ENCODE measurements at regions not wholly inside any gene's neighbourhood (a gene's known extent, or its start where the extent isn't known, plus 50 kb on each side); places are given as distances from the start of the nearest gene placed in this dataset.
"Not testable (repeated sequence)": the region's sequence is repeated elsewhere in the genome, so short reads cannot be mapped to it uniquely, and the experiment has no call there.

GRCh38 chr5:60076746-60077145 is 183.2 kb upstream of the PDE4D start:
- Histone ChIP-seq H3K36me3 (no peaks in the 10 kb centered on the region), H3K4me1 (no peaks in the 10 kb centered on the region), H3K9me3 (peaks cover 0 to 8% (median 5%) of the 10 kb centered on the region in 3 donors), H3K27me3 (no peaks in the 10 kb centered on the region), H3K27ac (no peak overlapping the region), H3K4me3 (no peak overlapping the region)
- DNase-seq = peak in 1 of 2 donors; percentile 58
- intact Hi-C loops (cut with DNase I; ENCODE audit: low total_unique reads) = loop anchor here (10.0 kb wide), 1 partner anchor 68 kb away; no protein-coding TSS in a partner anchor
- no peak for TF ChIP-seq CTCF (IDR thresholded peaks at IDR 0.05)

- Histone ChIP-seq H3K9me3 (peaks cover 0 to 4% (median 0%) of the 10 kb centered on the region in 3 donors), H3K36me3 (no peaks in the 10 kb centered on the region), H3K4me1 (no peaks in the 10 kb centered on the region), H3K27ac (no peak overlapping the region), H3K27me3 (no peaks in the 10 kb centered on the region), H3K4me3 (no peak overlapping the region)
- intact Hi-C loops (cut with DNase I; ENCODE audit: low total_unique reads) = no loop called here
- no peak for DNase-seq
- no peak for TF ChIP-seq CTCF (IDR thresholded peaks at IDR 0.05)
Measured at GRCh38 chr5:60066502-60066901, 173.0 kb upstream of the PDE4D start.

GRCh38 chr5:60060389-60060788 is 166.9 kb upstream of the PDE4D start:
- TF ChIP-seq CTCF (IDR thresholded peaks at IDR 0.05) = no peak

GRCh38 chr5:60056191-60056590 is 162.7 kb upstream of the PDE4D start:
- H3K27me3 ChIP-seq = no peaks in the 10 kb centered on the region
- intact Hi-C loops (cut with DNase I; ENCODE audit: low total_unique reads) = no loop called here
- H3K4me1 ChIP-seq = peaks cover 0 to 7% (median 0%) of the 10 kb centered on the region in 4 donors

More at GRCh38 chr5:60060389-60060788, 166.9 kb upstream of the PDE4D start:
- H3K36me3 ChIP-seq = no peaks in the 10 kb centered on the region
- no peaks in the 10 kb centered on the region for H3K27me3 ChIP-seq
- no peak overlapping the region for H3K27ac ChIP-seq
- no peaks in the 10 kb centered on the region for H3K9me3 ChIP-seq
- DNase-seq = no peak
- H3K4me1 ChIP-seq = peaks cover 0 to 7% (median 0%) of the 10 kb centered on the region in 4 donors
- no peak overlapping the region for H3K4me3 ChIP-seq
- intact Hi-C loops (cut with DNase I; ENCODE audit: low total_unique reads) = no loop called here

GRCh38 chr5:60055168-60055567 is 161.6 kb upstream of the PDE4D start:
- TF ChIP-seq CTCF (IDR thresholded peaks at IDR 0.05) = no peak
- Histone ChIP-seq H3K27me3 (no peaks in the 10 kb centered on the region), H3K4me1 (peaks cover 0 to 7% (median 0%) of the 10 kb centered on the region in 4 donors), H3K4me3 (no peak overlapping the region), H3K36me3 (no peaks in the 10 kb centered on the region), H3K27ac (no peak overlapping the region), H3K9me3 (no peaks in the 10 kb centered on the region)
- no peak for DNase-seq
- intact Hi-C loops (cut with DNase I; ENCODE audit: low total_unique reads) = no loop called here

More at GRCh38 chr5:60056191-60056590, 162.7 kb upstream of the PDE4D start:
- Histone ChIP-seq H3K4me3 (no peak overlapping the region), H3K9me3 (no peaks in the 10 kb centered on the region), H3K27ac (no peak overlapping the region), H3K36me3 (no peaks in the 10 kb centered on the region)
- no peak for DNase-seq
- TF ChIP-seq CTCF (IDR thresholded peaks at IDR 0.05) = no peak

GRCh38 chr5:60041996-60042664 is 148.6 kb upstream of the PDE4D start:
- H3K36me3 ChIP-seq; intact Hi-C loops (cut with DNase I; ENCODE audit: low total_unique reads): not testable (repeated sequence)

GRCh38 chr5:60041508-60041907 is 148.0 kb upstream of the PDE4D start:
- DNase-seq; intact Hi-C loops (cut with DNase I; ENCODE audit: low total_unique reads); H3K9me3 ChIP-seq; H3K4me1 ChIP-seq; H3K27me3 ChIP-seq; H3K36me3 ChIP-seq; H3K27ac ChIP-seq; H3K4me3 ChIP-seq: not testable (repeated sequence)

More at GRCh38 chr5:60041996-60042664, 148.6 kb upstream of the PDE4D start:
- DNase-seq, H3K27ac ChIP-seq, H3K4me1 ChIP-seq, H3K27me3 ChIP-seq, H3K9me3 ChIP-seq, H3K4me3 ChIP-seq: not testable (repeated sequence)
